ENCODE measurements at regions not wholly inside any gene's neighbourhood (a gene's known extent, or its start where the extent isn't known, plus 50 kb on each side); places are given as distances from the start of the nearest gene placed in this dataset.
"Not testable (repeated sequence)": the region's sequence is repeated elsewhere in the genome, so short reads cannot be mapped to it uniquely, and the experiment has no call there.

- peak; percentile 44 to 71 for DNase-seq (ENCODE audit: low read depth in 2 of 2)
These were observed 132.8 kb upstream of the FUNDC1 start for GRCh38 chrX:44675362-44676024.

- DNase-seq (ENCODE audit: low read depth in 2 of 2): no peak
These were observed 132.2 kb upstream of the FUNDC1 start for GRCh38 chrX:44674906-44675305.

DNA sequence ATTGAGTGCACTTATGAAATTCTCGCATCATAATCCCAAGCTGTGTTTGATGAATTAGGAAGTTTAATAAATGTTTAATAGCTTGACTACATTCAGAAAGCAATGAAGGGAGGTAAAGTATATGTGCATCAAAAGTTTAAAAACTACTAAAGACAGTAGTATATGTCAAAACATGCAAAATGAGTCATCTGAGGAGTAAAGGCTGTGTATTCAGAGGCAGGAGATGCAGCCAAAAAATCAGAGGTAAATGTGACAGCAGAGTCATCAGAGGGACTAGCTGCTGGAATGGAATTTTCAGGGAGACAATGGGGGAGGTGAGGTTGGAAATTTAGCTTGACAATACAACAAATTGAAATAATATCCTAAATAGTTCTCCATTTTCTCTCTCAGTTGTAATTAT is 127.0 kb upstream of the FUNDC1 start:
- no peak for DNase-seq (ENCODE audit: low read depth in 2 of 2)

- DNase-seq (ENCODE audit: low read depth in 2 of 2): no peak
These were observed 125.1 kb upstream of the FUNDC1 start for GRCh38 chrX:44667771-44668170.

GRCh38 chrX:44657718-44658246 is 115.1 kb upstream of the FUNDC1 start:
- not testable (repeated sequence) for DNase-seq (ENCODE audit: low read depth in 2 of 2)

DNA sequence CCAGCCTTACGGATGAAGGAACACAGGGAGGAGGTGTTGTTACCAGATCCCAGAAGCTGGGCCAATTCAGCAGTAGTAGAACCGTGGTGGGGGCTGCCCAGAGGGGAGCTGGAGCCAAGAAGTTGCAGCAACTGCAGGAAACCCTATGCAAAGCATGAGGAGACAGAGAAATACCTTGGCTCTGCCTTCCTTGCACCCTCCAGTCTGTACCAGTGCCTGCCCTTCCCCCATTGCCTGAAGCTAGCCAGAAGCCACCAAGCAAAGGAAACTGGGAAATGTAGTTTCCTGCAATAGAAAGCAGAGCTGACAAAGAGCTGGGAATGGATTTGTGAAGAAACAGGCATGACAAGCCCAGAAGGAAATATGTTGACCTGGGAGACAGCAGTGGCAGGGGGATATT is 108.7 kb upstream of the FUNDC1 start:
- no peak for DNase-seq (ENCODE audit: low read depth in 2 of 2)

DNA sequence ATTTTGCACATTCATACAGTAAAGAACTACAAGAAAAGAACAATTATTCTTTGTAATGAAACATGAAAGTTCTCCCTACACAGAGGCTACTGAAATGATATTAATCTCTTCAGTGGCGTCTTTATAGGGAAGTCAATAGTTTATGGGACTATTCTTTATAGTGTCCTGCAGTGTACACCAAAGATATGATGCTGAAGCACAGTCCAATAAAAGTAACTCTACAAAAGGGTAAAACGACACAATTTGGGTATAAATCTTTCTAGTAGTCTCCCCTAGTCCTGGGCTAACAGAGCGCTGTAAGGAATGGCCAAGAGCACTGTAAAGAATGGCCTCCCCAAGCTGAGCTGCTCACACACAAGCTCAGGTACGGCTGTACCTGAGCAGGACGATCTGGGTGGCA is 101.1 kb upstream of the FUNDC1 start:
- DNase-seq (ENCODE audit: low read depth in 2 of 2): no peak

- peak in 1 of 2 donors; percentile 1 for DNase-seq (ENCODE audit: low read depth in 2 of 2)
These were observed 94.6 kb upstream of the FUNDC1 start for GRCh38 chrX:44637282-44637681.

DNA sequence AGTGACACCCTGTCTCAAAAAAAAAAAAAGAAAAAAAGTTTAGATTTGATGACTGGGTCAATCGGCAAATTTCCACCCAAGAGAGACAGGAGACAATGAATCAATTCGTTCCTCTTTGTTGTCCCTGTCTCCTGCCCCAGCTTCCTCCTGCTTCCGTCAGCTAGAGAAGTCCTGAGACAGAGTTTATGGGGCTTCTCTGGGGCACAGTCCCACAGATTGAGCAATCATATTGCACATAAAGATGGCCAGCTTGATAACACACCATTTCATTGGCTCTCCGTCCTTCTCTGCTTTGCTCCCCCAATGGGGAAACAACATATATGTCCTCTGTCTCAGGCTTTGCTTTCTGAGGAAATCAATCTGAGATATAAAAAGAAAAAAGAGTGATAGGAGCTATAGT is 78.4 kb upstream of the FUNDC1 start:
- no peak for DNase-seq (ENCODE audit: low read depth in 2 of 2)

DNA sequence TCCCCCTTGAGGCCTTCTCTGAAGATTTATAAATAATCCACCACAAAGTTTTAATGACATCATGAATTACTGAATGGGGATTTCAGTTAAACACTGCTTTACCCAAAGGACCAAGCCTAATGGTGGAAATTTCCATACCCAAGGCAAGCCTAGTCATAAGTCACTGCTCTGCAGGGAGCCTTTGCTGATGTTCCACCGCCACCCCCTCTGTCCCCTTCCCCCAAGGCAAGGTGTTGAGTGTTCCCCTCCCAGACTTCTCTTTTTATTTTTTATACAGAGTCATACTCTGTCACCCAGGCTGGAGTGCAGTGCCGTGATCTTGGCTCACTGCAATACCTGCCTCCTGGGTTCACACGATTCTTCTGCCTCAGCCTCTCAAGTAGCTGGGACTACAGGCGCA is 76.4 kb upstream of the FUNDC1 start:
- DNase-seq (ENCODE audit: low read depth in 2 of 2): no peak

DNA sequence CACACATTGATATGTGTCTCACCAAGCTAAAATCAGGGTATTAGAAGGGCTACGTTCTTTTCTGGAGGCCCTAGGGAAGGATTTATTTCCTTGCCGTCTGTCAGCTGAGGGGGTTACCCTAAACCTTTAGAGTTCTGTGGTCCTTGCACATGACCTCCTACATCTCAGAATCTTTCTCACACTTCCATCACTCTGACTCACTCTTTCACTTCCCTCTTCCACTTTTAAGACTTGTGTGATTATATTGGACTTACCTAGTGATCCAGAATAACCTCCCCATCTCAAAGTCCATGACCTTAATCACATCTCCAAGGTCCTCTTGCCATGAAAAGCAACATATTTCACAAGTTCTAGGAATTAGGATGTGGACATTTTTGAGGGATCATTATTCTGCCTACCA is 53.6 kb upstream of the FUNDC1 start:
- DNase-seq (ENCODE audit: low read depth in 2 of 2): no peak
